Peyer's patch (tissue), 4 donors: ENCODE measurements at regions not wholly inside any gene's neighbourhood (a gene's known extent, or its start where the extent isn't known, plus 50 kb on each side); places are given as distances from the start of the nearest gene placed in this dataset.

Experiments
- DNase-seq, 3 donors: peaks; one replicate each; pipeline ENCODE4 v3.0.0-alpha.2; 2017 to 2019
- H3K27ac ChIP-seq, 4 donors: fragments of 200-600 bp; sonication (generic); one replicate each; pipeline ENCODE4 v1.5.1; 2016 to 2019
- H3K27me3 ChIP-seq, 2 donors: fragments of 200-600 bp; sonication (generic); one replicate each; pipeline ENCODE4 v1.5.1; 2019
- H3K36me3 ChIP-seq, 3 donors: fragments of 200-600 bp; sonication (generic); one replicate each; pipeline ENCODE4 v1.5.1; 2016 to 2019
- H3K4me1 ChIP-seq, 4 donors: fragments of 200-600 bp; sonication (generic); one replicate each; pipeline ENCODE4 v1.5.1; 2016 to 2019
- H3K4me3 ChIP-seq, 4 donors: fragments of 200-600 bp; sonication (generic); 1 replicate in 3 of 4; 2 replicates in 1 of 4; pipeline ENCODE4 v1.5.1; 2016 to 2019; ENCODE audit warnings: mild to moderate bottlenecking in 1 of 4
- H3K9me3 ChIP-seq, 4 donors: fragments of 200-600 bp; sonication (generic); one replicate each; pipeline ENCODE4 v1.5.1; 2016 to 2019; ENCODE audit warnings: mild to moderate bottlenecking in 1 of 4
- CTCF ChIP-seq, 6 experiments: fragments of 450-650 bp in 4 of 6; fragments of 200-600 bp in 2 of 6; sonication (generic) in 1 of 6; IDR thresholded peaks; one replicate each; pipeline ENCODE4 v1.5.1; 2017 to 2019; ENCODE audit warnings: antibody characterized with exemption in 6 of 6, mild to moderate bottlenecking in 3 of 6, moderate library complexity in 1 of 6
- POLR2A ChIP-seq, 2 donors: fragments of 450-650 bp; IDR thresholded peaks; one replicate each; pipeline ENCODE4 v1.5.1; 2017; ENCODE audit warnings: antibody characterized with exemption in 2 of 2, mild to moderate bottlenecking in 2 of 2, moderate library complexity in 2 of 2

GRCh38 chr13:50406831-50407230 is 391.6 kb downstream of the KCNRG start:
- Histone ChIP-seq H3K4me1 (no peaks in the 10 kb centered on the region), H3K9me3 (no peaks in the 10 kb centered on the region), H3K36me3 (no peaks in the 10 kb centered on the region), H3K27me3 (no peaks in the 10 kb centered on the region), H3K27ac (no peak overlapping the region), H3K4me3 (no peak overlapping the region)
- TF ChIP-seq POLR2A (IDR thresholded peaks at IDR 0.05), result no peak
- TF ChIP-seq CTCF (IDR thresholded peaks at IDR 0.05), result no peak
- no peak for DNase-seq

- Histone ChIP-seq H3K27me3 (no peaks in the 10 kb centered on the region), H3K27ac (no peak overlapping the region), H3K36me3 (no peaks in the 10 kb centered on the region), H3K9me3 (no peaks in the 10 kb centered on the region), H3K4me1 (no peaks in the 10 kb centered on the region), H3K4me3 (no peak overlapping the region)
- TF ChIP-seq CTCF (IDR thresholded peaks at IDR 0.05) (no peak), POLR2A (IDR thresholded peaks at IDR 0.05) (no peak)
- DNase-seq, result no peak
Observed at GRCh38 chr13:50408068-50408467, 392.8 kb downstream of the KCNRG start.

- Histone ChIP-seq H3K27ac (no peak overlapping the region), H3K9me3 (no peaks in the 10 kb centered on the region), H3K4me3 (no peak overlapping the region), H3K4me1 (no peaks in the 10 kb centered on the region), H3K27me3 (no peaks in the 10 kb centered on the region), H3K36me3 (no peaks in the 10 kb centered on the region)
- TF ChIP-seq POLR2A (IDR thresholded peaks at IDR 0.05) (no peak), CTCF (IDR thresholded peaks at IDR 0.05) (no peak)
- no peak for DNase-seq
Observed at GRCh38 chr13:50409220-50409619, 394.0 kb downstream of the KCNRG start.

- H3K27ac ChIP-seq, result no peak overlapping the region
- no peak for DNase-seq
- TF ChIP-seq CTCF (IDR thresholded peaks at IDR 0.05) (no peak), POLR2A (IDR thresholded peaks at IDR 0.05) (no peak)
- H3K4me3 ChIP-seq, result no peak overlapping the region
- no peaks in the 10 kb centered on the region for H3K4me1 ChIP-seq
- H3K27me3 ChIP-seq, result no peaks in the 10 kb centered on the region
- H3K36me3 ChIP-seq, result no peaks in the 10 kb centered on the region
- no peaks in the 10 kb centered on the region for H3K9me3 ChIP-seq
Observed at GRCh38 chr13:50410921-50411746, 395.9 kb downstream of the KCNRG start.

GRCh38 chr13:50412046-50412617 is 396.9 kb downstream of the KCNRG start:
- H3K9me3 ChIP-seq, result no peaks in the 10 kb centered on the region
- H3K36me3 ChIP-seq, result no peaks in the 10 kb centered on the region
- H3K27me3 ChIP-seq, result no peaks in the 10 kb centered on the region
- no peaks in the 10 kb centered on the region for H3K4me1 ChIP-seq
- no peak for DNase-seq
- no peak overlapping the region for H3K27ac ChIP-seq
- TF ChIP-seq POLR2A (IDR thresholded peaks at IDR 0.05) (no peak), CTCF (IDR thresholded peaks at IDR 0.05) (no peak)
- H3K4me3 ChIP-seq, result no peak overlapping the region
